Ovary (tissue), 3 donors: ENCODE measurements at regions not wholly inside any gene's neighbourhood (a gene's known extent, or its start where the extent isn't known, plus 50 kb on each side); places are given as distances from the start of the nearest gene placed in this dataset.

Source experiments
- CTCF ChIP-seq, 3 donors: fragments of 450-650 bp in 2 of 3; fragments of 200-600 bp in 1 of 3; IDR thresholded peaks; one replicate each; pipeline versions ENCODE4 v1.5.1 to v1.8.0; 2016 to 2022; ENCODE audit warnings: antibody characterized with exemption in 3 of 3, mild to moderate bottlenecking in 1 of 3
- EP300 ChIP-seq: sonication (generic); formaldehyde crosslinking; IDR thresholded peaks from one replicate; pipeline ENCODE4 v1.6.1; 2017; ENCODE audit warnings: antibody characterized with exemption
- POLR2A ChIP-seq: fragments of 450-650 bp; IDR thresholded peaks from one replicate; pipeline ENCODE4 v1.6.1; 2017; ENCODE audit warnings: antibody characterized with exemption, mild to moderate bottlenecking, moderate library complexity
- donor health status: DM: no; HTN: no; CAD: no.

- TF ChIP-seq CTCF (IDR thresholded peaks at IDR 0.05) (no peak), POLR2A (no peak), EP300 (no peak)
These were observed 49.9 kb upstream of the COX10 start for GRCh38 chr17:14019186-14019956.
